Neural progenitor cell (in vitro differentiated cells): ENCODE measurements at regions not wholly inside any gene's neighbourhood (a gene's known extent, or its start where the extent isn't known, plus 50 kb on each side); places are given as distances from the start of the nearest gene placed in this dataset.

ENCODE experiments used
- DNase-seq: peaks from one replicate; pipeline ENCODE4 v3.0.0-alpha.2; 2016; ENCODE audit warnings: low spot score
- H2AFZ ChIP-seq: fragments of 200-600 bp; sonication (generic); replicated peaks from 2 replicates; pipeline ENCODE4 v1.6.1; 2016; ENCODE audit warnings: antibody characterized with exemption
- H3F3A ChIP-seq: fragments of 200-600 bp; sonication (generic); 2 replicates; pipeline ENCODE4 v1.6.1; 2016; ENCODE audit warnings: antibody characterized with exemption, low read depth
- H3K27ac ChIP-seq: fragments of 200-600 bp; sonication (generic); 2 replicates; pipeline ENCODE4 v1.5.1; 2016; ENCODE audit warnings: mild to moderate bottlenecking
- H3K27me3 ChIP-seq: fragments of 200-600 bp; sonication (generic); 2 replicates; pipeline ENCODE4 v1.6.1; 2016; ENCODE audit warnings: mild to moderate bottlenecking, moderate library complexity
- H3K36me3 ChIP-seq: fragments of 200-600 bp; sonication (generic); 2 replicates; pipeline ENCODE4 v1.5.1; 2016
- H3K4me1 ChIP-seq: fragments of 200-600 bp; sonication (generic); 2 replicates; pipeline ENCODE4 v1.6.1; 2016; ENCODE audit warnings: mixed run types
- H3K4me2 ChIP-seq: fragments of 200-600 bp; sonication (generic); 2 replicates; pipeline ENCODE4 v1.6.1; 2016
- H3K4me3 ChIP-seq: fragments of 200-600 bp; sonication (generic); 2 replicates; pipeline ENCODE4 v1.5.1; 2016
- H3K79me2 ChIP-seq: fragments of 200-600 bp; sonication (generic); 2 replicates; pipeline ENCODE4 v1.6.1; 2016; ENCODE audit warnings: low read depth
- H3K9ac ChIP-seq: fragments of 200-600 bp; sonication (generic); 2 replicates; pipeline ENCODE4 v1.6.1; 2016
- H3K9me3 ChIP-seq: fragments of 200-600 bp; sonication (generic); 2 replicates; pipeline ENCODE4 v1.5.1; 2016; ENCODE audit warnings: low read depth
- H4K20me1 ChIP-seq: fragments of 200-600 bp; sonication (generic); 2 replicates; pipeline ENCODE4 v1.6.1; 2016; ENCODE audit warnings: low read depth
- H3K27ac Mint-ChIP-seq: 3 replicates; pipeline ENCODE4 v1.8.0; 2021; ENCODE audit warnings: mixed read lengths
- H3K27me3 Mint-ChIP-seq: 2 replicates; pipeline ENCODE4 v1.8.0; 2022; ENCODE audit warnings: low read depth, mild to moderate bottlenecking, inconsistent platforms, moderate library complexity, mixed read lengths; ENCODE audit not compliant: insufficient read depth
- H3K36me3 Mint-ChIP-seq: 3 replicates; pipeline ENCODE4 v1.8.0; 2021; ENCODE audit warnings: mixed read lengths
- H3K4me1 Mint-ChIP-seq: 3 replicates; pipeline ENCODE4 v1.8.0; 2021; ENCODE audit warnings: mixed read lengths
- H3K4me3 Mint-ChIP-seq: 3 replicates; pipeline ENCODE4 v1.8.0; 2021; ENCODE audit warnings: mild to moderate bottlenecking, moderate library complexity, mixed read lengths
- H3K9me3 Mint-ChIP-seq: 3 replicates; pipeline ENCODE4 v1.8.0; 2020; ENCODE audit warnings: mixed read lengths
- EZH2 ChIP-seq: fragments of 200-600 bp; sonication (generic); IDR thresholded peaks from 2 replicates; pipeline ENCODE4 v1.6.1; 2017; ENCODE audit warnings: antibody characterized with exemption, mild to moderate bottlenecking, moderate library complexity
- EZH2phosphoT487 ChIP-seq: fragments of 200-600 bp; sonication (generic); IDR thresholded peaks from 2 replicates; pipeline ENCODE4 v1.6.1; 2017; ENCODE audit warnings: antibody characterized with exemption
- TF ChIP-seq, protein P1 (sequence below): fragments of 200-600 bp; sonication (generic); IDR thresholded peaks from 2 replicates; pipeline ENCODE4 v1.5.1; 2017; ENCODE audit warnings: antibody characterized with exemption, mild to moderate bottlenecking

DNA sequence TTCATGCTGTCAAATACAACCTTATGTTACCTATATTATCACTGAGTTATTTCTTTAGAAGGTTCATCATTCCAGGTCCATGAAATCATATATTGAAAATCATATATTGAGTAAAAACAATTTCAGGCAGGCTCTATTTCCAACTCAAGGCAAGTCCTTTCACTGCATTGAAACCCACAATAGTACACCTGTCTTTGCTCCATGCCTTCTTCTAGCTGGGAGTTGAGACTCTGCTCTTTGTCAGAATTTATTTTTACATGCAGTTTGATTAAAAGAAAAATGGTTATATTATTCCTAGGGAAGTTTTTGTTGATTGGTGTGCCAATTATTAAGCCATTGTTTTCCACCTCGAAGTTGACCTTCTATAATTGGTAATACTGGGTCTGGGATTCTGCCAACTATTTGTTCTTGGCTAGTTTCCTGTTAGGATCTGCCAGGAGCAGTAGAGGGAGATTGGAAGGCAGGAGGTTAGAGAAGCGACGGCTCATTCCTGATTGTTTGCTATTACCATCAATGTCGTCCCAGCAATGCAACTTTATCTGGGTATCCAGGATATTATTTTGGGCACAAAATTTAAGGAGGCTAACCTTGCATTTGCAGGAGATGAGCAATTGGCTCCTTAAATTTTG is 79.5 kb upstream of the MIS18BP1 start:
- H3K36me3 Mint-ChIP-seq, result no peaks in the 10 kb centered on the region
- H3K27me3 ChIP-seq, result no peaks in the 10 kb centered on the region
- peaks cover 15% of the 10 kb centered on the region for H3K9me3 Mint-ChIP-seq
- H3K36me3 ChIP-seq, result no peaks in the 10 kb centered on the region
- no peak overlapping the region for H3K4me3 Mint-ChIP-seq
- H3K4me3 ChIP-seq, result no peak overlapping the region
- no peak overlapping the region for H3K27ac Mint-ChIP-seq
- H4K20me1 ChIP-seq, result no peaks in the 10 kb centered on the region
- H3K9ac ChIP-seq, result no peak overlapping the region
- no peak for DNase-seq
- H3K4me1 Mint-ChIP-seq, result no peaks in the 10 kb centered on the region
- H3K9me3 ChIP-seq, result no peaks in the 10 kb centered on the region
- H3K4me2 ChIP-seq, result no peak overlapping the region
- H3K4me1 ChIP-seq, result no peaks in the 10 kb centered on the region
- no peak for TF ChIP-seq EZH2phosphoT487
- TF ChIP-seq EZH2, result no peak
- TF ChIP-seq, protein P1, sequence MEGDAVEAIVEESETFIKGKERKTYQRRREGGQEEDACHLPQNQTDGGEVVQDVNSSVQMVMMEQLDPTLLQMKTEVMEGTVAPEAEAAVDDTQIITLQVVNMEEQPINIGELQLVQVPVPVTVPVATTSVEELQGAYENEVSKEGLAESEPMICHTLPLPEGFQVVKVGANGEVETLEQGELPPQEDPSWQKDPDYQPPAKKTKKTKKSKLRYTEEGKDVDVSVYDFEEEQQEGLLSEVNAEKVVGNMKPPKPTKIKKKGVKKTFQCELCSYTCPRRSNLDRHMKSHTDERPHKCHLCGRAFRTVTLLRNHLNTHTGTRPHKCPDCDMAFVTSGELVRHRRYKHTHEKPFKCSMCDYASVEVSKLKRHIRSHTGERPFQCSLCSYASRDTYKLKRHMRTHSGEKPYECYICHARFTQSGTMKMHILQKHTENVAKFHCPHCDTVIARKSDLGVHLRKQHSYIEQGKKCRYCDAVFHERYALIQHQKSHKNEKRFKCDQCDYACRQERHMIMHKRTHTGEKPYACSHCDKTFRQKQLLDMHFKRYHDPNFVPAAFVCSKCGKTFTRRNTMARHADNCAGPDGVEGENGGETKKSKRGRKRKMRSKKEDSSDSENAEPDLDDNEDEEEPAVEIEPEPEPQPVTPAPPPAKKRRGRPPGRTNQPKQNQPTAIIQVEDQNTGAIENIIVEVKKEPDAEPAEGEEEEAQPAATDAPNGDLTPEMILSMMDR, result no peak
- no peaks in the 10 kb centered on the region for H3F3A ChIP-seq
- H3K27me3 Mint-ChIP-seq, result no peaks in the 10 kb centered on the region
- no peaks in the 10 kb centered on the region for H3K79me2 ChIP-seq
- no peak overlapping the region for H2AFZ ChIP-seq
- no peak overlapping the region for H3K27ac ChIP-seq

- H3K27me3 Mint-ChIP-seq, result peaks cover 2% of the 10 kb centered on the region
- TF ChIP-seq EZH2phosphoT487 (no peak), EZH2 (no peak)
- TF ChIP-seq, protein P1, result no peak
- no peaks in the 10 kb centered on the region for H3K4me1 ChIP-seq
- no peak overlapping the region for H3K4me3 ChIP-seq
- no peak for DNase-seq
- H3F3A ChIP-seq, result no peaks in the 10 kb centered on the region
- no peak overlapping the region for H2AFZ ChIP-seq
- no peaks in the 10 kb centered on the region for H3K36me3 ChIP-seq
- H3K36me3 Mint-ChIP-seq, result no peaks in the 10 kb centered on the region
- H3K27ac Mint-ChIP-seq, result no peak overlapping the region
- H3K9me3 ChIP-seq, result no peaks in the 10 kb centered on the region
- no peaks in the 10 kb centered on the region for H4K20me1 ChIP-seq
- no peak overlapping the region for H3K9ac ChIP-seq
- H3K79me2 ChIP-seq, result no peaks in the 10 kb centered on the region
- H3K4me1 Mint-ChIP-seq, result no peaks in the 10 kb centered on the region
- peaks cover 6% of the 10 kb centered on the region for H3K9me3 Mint-ChIP-seq
- H3K4me3 Mint-ChIP-seq, result no peak overlapping the region
- H3K4me2 ChIP-seq, result no peak overlapping the region
- no peak overlapping the region for H3K27ac ChIP-seq
- H3K27me3 ChIP-seq, result no peaks in the 10 kb centered on the region
Observed at GRCh38 chr14:45308745-45309397, 55.9 kb upstream of the MIS18BP1 start.
